T-cell (primary cell): ENCODE measurements at regions not wholly inside any gene's neighbourhood (a gene's known extent, or its start where the extent isn't known, plus 50 kb on each side); places are given as distances from the start of the nearest gene placed in this dataset.

ENCODE experiments used
- ATAC-seq, 4 experiments: fragments of 200-7000 bp in 3 of 4; fragments of 150-1000 bp in 1 of 4; cut with Tn5 transposase; replicated peaks in 1 of 4; 1 replicate in 3 of 4; 2 replicates in 1 of 4; pipeline ENCODE4 v1.10.0; 2021; ENCODE audit warnings: moderate library complexity in 3 of 4, mild to moderate bottlenecking in 2 of 4, moderate number of reproducible peaks in 1 of 4
- CTCF ChIA-PET, 2 donors: fragments of 300-600 bp; sonication (Branson Sonifier 250); formaldehyde crosslinking; loops; one replicate each; lab custom pipeline; 2022; ENCODE audit warnings: antibody characterized with exemption in 2 of 2; lab: Charles Lee
- POLR2A ChIA-PET, 2 donors: fragments of 300-600 bp; sonication (Branson Sonifier 250); formaldehyde crosslinking; loops; one replicate each; lab custom pipeline; 2022; ENCODE audit warnings: antibody characterized with exemption in 2 of 2; lab: Charles Lee
- DNase-seq, 35 experiments: peaks; one replicate each; pipeline versions ENCODE4 v3.0.0 to v3.0.0-alpha.2; 2013 to 2023
- H3K27ac ChIP-seq: one replicate; pipeline ENCODE4 v1.5.1; 2013; ENCODE audit warnings: low read length
- H3K27me3 ChIP-seq, 2 experiments: replicated peaks in 1 of 2; 1 replicate in 1 of 2; 2 replicates in 1 of 2; pipeline versions ENCODE4 v1.6.1 to v1.7.0; 2013; ENCODE audit warnings: low read length in 1 of 2, mixed read lengths in 1 of 2; ENCODE audit not compliant: control insufficient read depth in 2 of 2, insufficient read depth in 2 of 2; ENCODE audit errors: extremely low read depth in 1 of 2
- H3K36me3 ChIP-seq, 2 donors: 1 replicate in 1 of 2; 2 replicates in 1 of 2; pipeline versions ENCODE4 v1.6.1 to v1.7.0; 2013; ENCODE audit warnings: low read length in 1 of 2; ENCODE audit not compliant: control insufficient read depth in 2 of 2, insufficient read depth in 1 of 2; ENCODE audit errors: extremely low read depth in 1 of 2
- H3K4me1 ChIP-seq, 2 experiments: 1 replicate in 1 of 2; 2 replicates in 1 of 2; pipeline versions ENCODE4 v1.6.1 to v1.7.0; 2013; ENCODE audit warnings: low read length in 2 of 2, mixed read lengths in 1 of 2; ENCODE audit not compliant: insufficient read depth in 2 of 2, control insufficient read depth in 1 of 2; ENCODE audit errors: extremely low read depth in 1 of 2
- H3K4me3 ChIP-seq, 2 donors: 1 replicate in 1 of 2; 2 replicates in 1 of 2; pipeline versions ENCODE4 v1.5.1 to v1.7.0; 2013; ENCODE audit warnings: mild to moderate bottlenecking in 2 of 2, low read length in 1 of 2, moderate library complexity in 1 of 2; ENCODE audit not compliant: control insufficient read depth in 1 of 2; ENCODE audit errors: extremely low read depth in 1 of 2
- H3K9me3 ChIP-seq: 2 replicates; pipeline ENCODE4 v1.7.0; 2013
- H3K27ac Mint-ChIP-seq, 2 donors: one replicate each; pipeline ENCODE4 v1.8.0; 2020 to 2021; ENCODE audit warnings: mild to moderate bottlenecking in 2 of 2, mixed read lengths in 2 of 2
- H3K27me3 Mint-ChIP-seq, 2 donors: one replicate each; pipeline ENCODE4 v1.8.0; 2021 to 2022; ENCODE audit warnings: mixed read lengths in 2 of 2
- H3K36me3 Mint-ChIP-seq: one replicate; pipeline ENCODE4 v1.8.0; 2021; ENCODE audit warnings: mixed read lengths
- H3K4me1 Mint-ChIP-seq, 3 donors: one replicate each; pipeline ENCODE4 v1.8.0; 2020 to 2022; ENCODE audit warnings: mixed read lengths in 3 of 3, mild to moderate bottlenecking in 1 of 3
- H3K4me3 Mint-ChIP-seq, 3 donors: one replicate each; pipeline ENCODE4 v1.8.0; 2020 to 2022; ENCODE audit warnings: mild to moderate bottlenecking in 3 of 3, mixed read lengths in 3 of 3, moderate library complexity in 3 of 3
- H3K9me3 Mint-ChIP-seq, 3 donors: one replicate each; pipeline ENCODE4 v1.8.0; 2020 to 2022; ENCODE audit warnings: mixed read lengths in 3 of 3
- WGBS: methylation state at CpG from one replicate; pipeline ENCODE4 v1.1.5; 2013; ENCODE audit warnings: missing lambda C conversion rate; ENCODE audit not compliant: insufficient coverage; 5-methylcytosine and 5-hydroxymethylcytosine counted together

GRCh38 chr3:8286749-8287148 is 214.9 kb upstream of the LMCD1 start:
- H3K9me3 Mint-ChIP-seq, result no peaks in the 10 kb centered on the region
- Histone ChIP-seq H3K4me1 (no peaks in the 10 kb centered on the region), H3K27ac (no peak overlapping the region), H3K4me3 (no peak overlapping the region), H3K27me3 (no peaks in the 10 kb centered on the region), H3K9me3 (no peaks in the 10 kb centered on the region), H3K36me3 (no peaks in the 10 kb centered on the region)
- POLR2A ChIA-PET, result no interaction called here
- no peak overlapping the region for H3K27ac Mint-ChIP-seq
- H3K4me3 Mint-ChIP-seq, result no peak overlapping the region
- DNase-seq (no peak), ATAC-seq (no peak)
- CTCF ChIA-PET, result no interaction called here
- no peaks in the 10 kb centered on the region for H3K36me3 Mint-ChIP-seq
- H3K27me3 Mint-ChIP-seq, result peaks cover 3 to 10% of the 10 kb centered on the region in 2 donors
- H3K4me1 Mint-ChIP-seq, result no peaks in the 10 kb centered on the region

DNA sequence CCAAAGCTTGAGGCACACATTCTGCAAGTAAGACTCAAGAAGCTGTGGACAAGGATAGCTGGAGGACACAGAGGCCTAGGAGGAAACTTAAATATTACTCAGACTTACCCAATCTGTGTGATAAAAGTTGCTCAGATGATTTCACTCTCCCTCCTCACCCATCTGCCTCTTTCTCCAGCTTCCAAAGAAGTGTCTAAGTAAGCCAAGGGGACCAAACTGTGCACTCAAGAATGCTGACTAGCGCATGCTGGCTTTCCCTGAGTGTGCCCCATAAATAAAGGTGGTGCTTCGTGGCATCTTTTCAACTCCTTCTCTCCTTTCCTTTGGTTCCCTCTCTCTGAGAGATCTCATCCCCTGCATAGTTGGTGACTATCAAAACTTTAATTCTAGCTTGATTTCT is 211.0 kb upstream of the LMCD1 start:
- Mint-ChIP-seq H3K27ac (no peak overlapping the region), H3K4me3 (no peak overlapping the region), H3K9me3 (no peaks in the 10 kb centered on the region), H3K27me3 (peaks cover under 1% of the 10 kb centered on the region in 2 donors), H3K36me3 (no peaks in the 10 kb centered on the region), H3K4me1 (no peaks in the 10 kb centered on the region)
- no peak for DNase-seq
- ChIA-PET CTCF (interaction anchor here in 1 of 2 donors (0.7 kb wide), 1 partner anchor 31 kb away, joined by 3 read pairs; no protein-coding TSS in a partner anchor), POLR2A (interaction anchor here in 1 of 2 donors (0.6 kb wide), 1 partner anchor 110 kb away, joined by 3 read pairs; no protein-coding TSS in a partner anchor)
- Histone ChIP-seq H3K4me1 (no peaks in the 10 kb centered on the region), H3K27me3 (no peaks in the 10 kb centered on the region), H3K4me3 (no peak overlapping the region), H3K36me3 (no peaks in the 10 kb centered on the region), H3K9me3 (no peaks in the 10 kb centered on the region), H3K27ac (no peak overlapping the region)
- WGBS, result 88% methylated on average over 1 of the region's 2 CpGs
- ATAC-seq, result no peak

- peaks cover under 1 to 7% (median 2%) of the 10 kb centered on the region in 3 donors for H3K4me1 Mint-ChIP-seq
- no peaks in the 10 kb centered on the region for H3K36me3 ChIP-seq
- no peaks in the 10 kb centered on the region for H3K9me3 ChIP-seq
- POLR2A ChIA-PET, result no interaction called here
- no CpG with 5 or more reads among the region's 2 CpGs for WGBS
- no peaks in the 10 kb centered on the region for H3K4me1 ChIP-seq
- no peaks in the 10 kb centered on the region for H3K36me3 Mint-ChIP-seq
- H3K4me3 ChIP-seq, result no peak overlapping the region
- no peak overlapping the region for H3K27ac ChIP-seq
- CTCF ChIA-PET, result no interaction called here
- H3K4me3 Mint-ChIP-seq, result no peak overlapping the region
- peaks cover 0 to 9% of the 10 kb centered on the region in 2 donors for H3K27me3 Mint-ChIP-seq
- no peaks in the 10 kb centered on the region for H3K9me3 Mint-ChIP-seq
- ATAC-seq (no peak), DNase-seq (no peak)
- no peaks in the 10 kb centered on the region for H3K27me3 ChIP-seq
- no peak overlapping the region for H3K27ac Mint-ChIP-seq
These were observed 205.2 kb upstream of the LMCD1 start for GRCh38 chr3:8296461-8296860.

DNA sequence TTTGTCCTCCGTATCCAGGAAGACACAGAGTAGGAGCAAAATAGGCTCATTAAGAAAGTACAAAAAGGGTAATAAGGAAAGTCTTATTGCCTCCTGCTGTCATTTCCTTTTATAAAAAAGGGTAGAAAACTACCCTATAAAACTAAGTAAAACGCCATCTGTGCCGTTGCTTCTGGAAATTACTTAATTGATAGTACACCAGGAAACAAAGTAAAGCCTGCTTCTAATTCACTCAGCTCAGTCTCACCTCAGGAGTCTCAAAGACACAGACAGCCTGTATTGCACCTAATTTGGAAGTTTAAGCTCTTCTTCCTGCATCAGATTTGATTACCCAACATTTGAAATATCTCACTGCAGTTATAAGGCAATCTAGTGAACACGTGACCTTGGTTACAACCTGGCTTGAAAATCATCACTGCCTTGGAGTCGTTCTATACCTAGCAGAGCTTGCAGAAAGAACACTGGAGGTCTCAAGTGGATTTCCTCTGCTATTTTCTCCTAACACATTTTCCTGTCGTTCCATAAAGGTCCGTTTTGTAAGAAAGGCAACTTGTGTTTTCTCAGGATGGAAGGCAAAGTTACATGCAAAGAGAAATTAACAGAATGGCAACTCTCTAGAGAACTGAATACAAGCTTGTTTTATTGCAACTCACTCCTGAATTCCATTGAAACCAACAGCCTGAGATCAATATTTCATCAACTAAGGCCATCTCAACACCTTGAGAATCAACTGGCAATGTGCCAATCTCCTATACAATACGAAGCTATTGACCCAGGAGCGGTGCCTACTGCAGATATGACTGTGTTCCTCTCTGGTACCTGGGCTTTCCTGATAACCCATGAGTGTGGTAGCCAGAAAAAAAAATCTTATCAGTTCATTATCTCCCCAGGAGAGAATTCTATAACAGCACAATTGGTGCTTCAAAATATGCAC is 203.3 kb upstream of the LMCD1 start:
- Mint-ChIP-seq H3K36me3 (no peaks in the 10 kb centered on the region), H3K4me1 (peaks cover 7 to 15% (median 10%) of the 10 kb centered on the region in 3 donors), H3K27me3 (peaks cover 0 to 9% of the 10 kb centered on the region in 2 donors), H3K27ac (no peak overlapping the region), H3K4me3 (no peak overlapping the region), H3K9me3 (no peaks in the 10 kb centered on the region)
- H3K27ac ChIP-seq, result no peak overlapping the region
- H3K4me3 ChIP-seq, result no peak overlapping the region
- DNase-seq, result no peak
- H3K36me3 ChIP-seq, result no peaks in the 10 kb centered on the region
- H3K4me1 ChIP-seq, result no peaks in the 10 kb centered on the region
- no peaks in the 10 kb centered on the region for H3K9me3 ChIP-seq
- no peaks in the 10 kb centered on the region for H3K27me3 ChIP-seq
- ChIA-PET CTCF (no interaction called here), POLR2A (no interaction called here)
- 85% methylated on average over 4 of the region's 9 CpGs for WGBS
- ATAC-seq, result no peak

DNA sequence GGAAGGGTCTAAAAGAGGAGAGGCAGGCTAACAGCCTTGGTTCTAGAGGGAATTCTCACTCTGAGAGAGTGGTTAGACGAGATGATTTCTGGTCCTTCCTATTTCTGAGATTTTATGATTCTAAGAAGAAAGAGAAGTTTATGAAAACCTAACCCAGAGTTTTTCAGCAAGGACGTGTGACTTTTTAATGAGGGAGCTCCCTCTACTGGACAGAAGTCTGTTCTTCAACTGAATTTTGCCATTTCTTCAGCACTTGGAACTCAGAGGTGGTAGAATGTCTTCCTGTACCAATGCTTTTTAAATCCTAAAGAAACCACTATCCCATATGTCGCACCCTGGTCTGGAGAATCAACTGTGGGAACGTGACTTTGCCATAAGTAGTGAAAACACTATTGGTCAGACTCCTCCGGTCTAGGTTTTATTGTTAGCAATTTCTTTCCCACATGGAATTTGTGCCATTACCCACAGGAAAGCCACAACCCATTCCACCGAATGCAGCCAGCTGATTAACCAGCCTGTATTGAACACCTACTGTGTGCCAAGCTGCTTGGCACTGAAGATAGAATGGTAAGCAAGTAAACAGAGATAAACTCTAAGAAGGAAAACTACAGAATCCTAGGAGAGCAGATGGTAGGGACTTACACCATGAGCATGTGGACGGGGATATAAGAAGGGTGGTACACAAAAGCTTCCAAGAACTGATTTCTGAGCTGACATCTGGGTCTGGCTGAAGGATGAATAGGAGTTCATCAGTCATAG is 199.5 kb upstream of the LMCD1 start:
- DNase-seq, result peak in 2 of 35 experiments; percentile 12 to 61
- Mint-ChIP-seq H3K27me3 (peaks cover 0 to 6% of the 10 kb centered on the region in 2 donors), H3K4me3 (no peak overlapping the region), H3K4me1 (peaks cover 7 to 15% (median 9%) of the 10 kb centered on the region in 3 donors), H3K27ac (peak overlapping the region in 1 of 2 donors; percentile 55), H3K9me3 (no peaks in the 10 kb centered on the region), H3K36me3 (no peaks in the 10 kb centered on the region)
- Histone ChIP-seq H3K27ac (no peak overlapping the region), H3K36me3 (no peaks in the 10 kb centered on the region), H3K4me3 (no peak overlapping the region), H3K4me1 (no peaks in the 10 kb centered on the region), H3K9me3 (no peaks in the 10 kb centered on the region), H3K27me3 (no peaks in the 10 kb centered on the region)
- WGBS, result 0% methylated on average over 1 of the region's 7 CpGs
- peak in 2 of 4 experiments; percentile 35 to 51 for ATAC-seq
- ChIA-PET CTCF (interaction anchor here (0.5 to 3.1 kb wide), 13 partner anchors 13 to 1394 kb away, joined by 3 to 19 read pairs (median 3); no protein-coding TSS in a partner anchor), POLR2A (interaction anchor here in 1 of 2 donors (0.9 kb wide), 1 partner anchor 22 kb away, joined by 3 read pairs; no protein-coding TSS in a partner anchor)

- ChIA-PET CTCF (interaction anchor here (0.8 to 3.1 kb wide), 2 partner anchors 114 kb away, joined by 4 to 19 read pairs; no protein-coding TSS in a partner anchor), POLR2A (no interaction called here)
- Mint-ChIP-seq H3K36me3 (no peaks in the 10 kb centered on the region), H3K4me1 (peaks cover 10 to 15% (median 13%) of the 10 kb centered on the region in 3 donors), H3K4me3 (no peak overlapping the region), H3K27ac (no peak overlapping the region), H3K9me3 (peaks cover 0 to 4% (median 0%) of the 10 kb centered on the region in 3 donors), H3K27me3 (peaks cover 0 to 2% of the 10 kb centered on the region in 2 donors)
- Histone ChIP-seq H3K9me3 (no peaks in the 10 kb centered on the region), H3K4me1 (no peaks in the 10 kb centered on the region), H3K27me3 (no peaks in the 10 kb centered on the region), H3K4me3 (no peak overlapping the region), H3K36me3 (no peaks in the 10 kb centered on the region), H3K27ac (no peak overlapping the region)
- DNase-seq (no peak), ATAC-seq (no peak)
- WGBS, result 57% methylated on average over 1 of the region's 1 CpG
These were observed 198.2 kb upstream of the LMCD1 start for GRCh38 chr3:8303466-8303865.
